OCI-LY7 (cell line): ENCODE measurements at regions not wholly inside any gene's neighbourhood (a gene's known extent, or its start where the extent isn't known, plus 50 kb on each side); places are given as distances from the start of the nearest gene placed in this dataset.

Source experiments
- EZH2phosphoT487 ChIP-seq: fragments of 200-600 bp; sonication (generic); IDR thresholded peaks from 2 replicates; pipeline ENCODE4 v1.6.1; 2018; ENCODE audit warnings: low read depth, borderline replicate concordance, mild to moderate bottlenecking, mixed run types, antibody characterized with exemption, low read length, moderate library complexity, mixed read lengths
- TF ChIP-seq, protein P1 (sequence below): fragments of 200-600 bp; sonication (generic); conservative IDR thresholded peaks from 2 replicates; pipeline ENCODE4 v1.5.1; 2014; ENCODE audit warnings: mild to moderate bottlenecking, antibody characterized with exemption, low read length, moderate library complexity, mixed read lengths

DNA sequence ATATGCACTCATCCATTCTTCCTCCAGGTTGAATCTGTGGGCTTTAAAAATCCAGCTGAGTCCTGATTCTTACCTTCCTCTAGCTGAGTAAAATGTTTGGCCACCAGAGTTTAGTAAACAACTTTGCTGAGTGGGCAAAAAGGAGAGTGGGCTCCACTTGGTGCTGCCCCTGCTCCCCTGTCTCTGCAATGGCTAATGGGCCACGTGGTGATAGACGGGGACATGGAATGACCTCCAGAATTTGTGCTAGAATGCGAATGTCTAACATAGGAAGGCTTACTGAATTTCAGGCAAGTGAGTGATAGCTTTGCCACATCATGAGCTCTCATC is 137.3 kb upstream of the CES5A start:
- TF ChIP-seq, protein P1, sequence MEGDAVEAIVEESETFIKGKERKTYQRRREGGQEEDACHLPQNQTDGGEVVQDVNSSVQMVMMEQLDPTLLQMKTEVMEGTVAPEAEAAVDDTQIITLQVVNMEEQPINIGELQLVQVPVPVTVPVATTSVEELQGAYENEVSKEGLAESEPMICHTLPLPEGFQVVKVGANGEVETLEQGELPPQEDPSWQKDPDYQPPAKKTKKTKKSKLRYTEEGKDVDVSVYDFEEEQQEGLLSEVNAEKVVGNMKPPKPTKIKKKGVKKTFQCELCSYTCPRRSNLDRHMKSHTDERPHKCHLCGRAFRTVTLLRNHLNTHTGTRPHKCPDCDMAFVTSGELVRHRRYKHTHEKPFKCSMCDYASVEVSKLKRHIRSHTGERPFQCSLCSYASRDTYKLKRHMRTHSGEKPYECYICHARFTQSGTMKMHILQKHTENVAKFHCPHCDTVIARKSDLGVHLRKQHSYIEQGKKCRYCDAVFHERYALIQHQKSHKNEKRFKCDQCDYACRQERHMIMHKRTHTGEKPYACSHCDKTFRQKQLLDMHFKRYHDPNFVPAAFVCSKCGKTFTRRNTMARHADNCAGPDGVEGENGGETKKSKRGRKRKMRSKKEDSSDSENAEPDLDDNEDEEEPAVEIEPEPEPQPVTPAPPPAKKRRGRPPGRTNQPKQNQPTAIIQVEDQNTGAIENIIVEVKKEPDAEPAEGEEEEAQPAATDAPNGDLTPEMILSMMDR = no peak
- no peak for TF ChIP-seq EZH2phosphoT487
